ENCODE measurements at regions not wholly inside any gene's neighbourhood (a gene's known extent, or its start where the extent isn't known, plus 50 kb on each side); places are given as distances from the start of the nearest gene placed in this dataset.

DNA sequence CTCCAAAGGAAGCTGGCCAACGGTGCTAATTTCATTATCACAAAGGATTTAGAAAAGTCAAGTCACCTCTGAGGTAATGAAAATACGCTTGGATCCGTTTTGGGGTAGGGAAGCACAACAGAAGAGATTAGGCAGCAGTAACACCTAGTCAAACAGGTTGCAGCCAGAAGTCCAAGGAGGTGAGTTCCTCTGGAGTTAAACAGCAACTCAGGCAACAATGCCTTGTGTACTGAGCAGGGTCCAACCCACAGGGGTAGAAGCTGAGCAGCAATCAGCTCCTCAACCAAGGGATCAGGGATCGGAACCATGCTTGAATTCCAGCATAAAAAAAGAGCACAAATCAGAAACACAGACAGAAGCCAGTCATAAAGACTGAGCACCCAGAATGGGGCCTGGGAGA is 88.1 kb upstream of the SPRED1 start:
- FAIRE-seq, result no peak
- intact Hi-C loops (cut with micrococcal nuclease) (no loop called here), dilution Hi-C loops (cut with MboI; ENCODE audit: extremely low pct_ligation_motif_present, low sequenced_read_pairs) (no loop called here)
- TF ChIP-seq, protein P1, sequence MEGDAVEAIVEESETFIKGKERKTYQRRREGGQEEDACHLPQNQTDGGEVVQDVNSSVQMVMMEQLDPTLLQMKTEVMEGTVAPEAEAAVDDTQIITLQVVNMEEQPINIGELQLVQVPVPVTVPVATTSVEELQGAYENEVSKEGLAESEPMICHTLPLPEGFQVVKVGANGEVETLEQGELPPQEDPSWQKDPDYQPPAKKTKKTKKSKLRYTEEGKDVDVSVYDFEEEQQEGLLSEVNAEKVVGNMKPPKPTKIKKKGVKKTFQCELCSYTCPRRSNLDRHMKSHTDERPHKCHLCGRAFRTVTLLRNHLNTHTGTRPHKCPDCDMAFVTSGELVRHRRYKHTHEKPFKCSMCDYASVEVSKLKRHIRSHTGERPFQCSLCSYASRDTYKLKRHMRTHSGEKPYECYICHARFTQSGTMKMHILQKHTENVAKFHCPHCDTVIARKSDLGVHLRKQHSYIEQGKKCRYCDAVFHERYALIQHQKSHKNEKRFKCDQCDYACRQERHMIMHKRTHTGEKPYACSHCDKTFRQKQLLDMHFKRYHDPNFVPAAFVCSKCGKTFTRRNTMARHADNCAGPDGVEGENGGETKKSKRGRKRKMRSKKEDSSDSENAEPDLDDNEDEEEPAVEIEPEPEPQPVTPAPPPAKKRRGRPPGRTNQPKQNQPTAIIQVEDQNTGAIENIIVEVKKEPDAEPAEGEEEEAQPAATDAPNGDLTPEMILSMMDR (IDR thresholded peaks at IDR 0.05; ENCODE audit: extremely low read depth in 1 of 2, insufficient read depth in 1 of 2, low read depth in 1 of 2, low read length in 2 of 2), result no peak
- TF ChIP-seq FOS (IDR thresholded peaks at IDR 0.05; ENCODE audit: borderline replicate concordance, insufficient read depth, low read length) (no peak), GATA2 (IDR thresholded peaks at IDR 0.05; ENCODE audit: insufficient read depth, insufficient read length, low read depth, low read length) (no peak), JUN (IDR thresholded peaks at IDR 0.05; ENCODE audit: borderline replicate concordance, insufficient read depth, insufficient read length, low read depth) (no peak), MYC (IDR thresholded peaks at IDR 0.05; ENCODE audit: low read depth, low read length) (no peak), POLR2A (IDR thresholded peaks at IDR 0.05; ENCODE audit: low read depth, low read length) (no peak), POLR2AphosphoS5 (IDR thresholded peaks at IDR 0.05; ENCODE audit: insufficient read depth, low read depth, low read length) (no peak)
- TF ChIP-seq, protein P2, sequence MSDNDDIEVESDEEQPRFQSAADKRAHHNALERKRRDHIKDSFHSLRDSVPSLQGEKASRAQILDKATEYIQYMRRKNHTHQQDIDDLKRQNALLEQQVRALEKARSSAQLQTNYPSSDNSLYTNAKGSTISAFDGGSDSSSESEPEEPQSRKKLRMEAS (IDR thresholded peaks at IDR 0.05; ENCODE audit: insufficient read depth, insufficient read length), result no peak
- no peak overlapping the region for H2AFZ ChIP-seq (ENCODE audit: low read depth, low read length)
- no peaks in the 10 kb centered on the region for H3K9me3 ChIP-seq (replicated peaks; ENCODE audit: control insufficient read depth, insufficient read depth, low read length)
- H3K4me3 ChIP-seq (replicated peaks in 1 of 3; ENCODE audit: insufficient read depth in 1 of 3, low read depth in 1 of 3, low read length in 3 of 3), result no peak overlapping the region
- no peak overlapping the region for H3K27ac ChIP-seq (ENCODE audit: insufficient read depth, low read depth, low read length)
- DNase-seq (ENCODE audit: low read depth, low spot score), result no peak
- ChIA-PET POLR2A (no interaction called here), CTCF (interaction anchor here (1.3 to 1.4 kb wide), 2 partner anchors 36 to 87 kb away, joined by 3 to 5 read pairs; no protein-coding TSS in a partner anchor)
- H3K4me2 ChIP-seq (ENCODE audit: insufficient read depth, low read length), result no peak overlapping the region
- no peaks in the 10 kb centered on the region for H3K4me1 ChIP-seq (ENCODE audit: control insufficient read depth, extremely low read depth, insufficient read depth, low read length)
- no peaks in the 10 kb centered on the region for H4K20me1 ChIP-seq (replicated peaks; ENCODE audit: control insufficient read depth, extremely low read depth, insufficient read depth, low read length)
- no peaks in the 10 kb centered on the region for H3K79me2 ChIP-seq (ENCODE audit: control insufficient read depth, insufficient read depth, low read length)
- H3K36me3 ChIP-seq (ENCODE audit: control insufficient read depth in 2 of 2, extremely low read depth in 1 of 2, insufficient read depth in 2 of 2, low read length in 2 of 2), result no peaks in the 10 kb centered on the region
- peaks cover 24 to 73% of the 10 kb centered on the region in 2 experiments for H3K27me3 ChIP-seq (ENCODE audit: control insufficient read depth in 2 of 2, insufficient read depth in 2 of 2, low read length in 2 of 2)
- H3K9ac ChIP-seq (replicated peaks; ENCODE audit: extremely low read depth, insufficient read depth, low read length), result no peak overlapping the region
- no TSS peak for BruUV-seq (replicated peaks)
- no peaks in the 10 kb centered on the region for H3K9me1 ChIP-seq (replicated peaks; ENCODE audit: control insufficient read depth, extremely low read depth, insufficient read depth, low read length)

All from endothelial cell of umbilical vein (primary cell).